Panc1 (cell line): ENCODE measurements at regions not wholly inside any gene's neighbourhood (a gene's known extent, or its start where the extent isn't known, plus 50 kb on each side); places are given as distances from the start of the nearest gene placed in this dataset.

Experiments
- ATAC-seq: fragments of 200-7000 bp; cut with Tn5 transposase; 2 replicates; pipeline ENCODE4 v1.9.1; 2020; ENCODE audit warnings: mild to moderate bottlenecking, moderate library complexity
- BruUV-seq: library from RNA; stranded (reverse); fragments of 400-500 nt; replicated peaks from 2 replicates; lab custom pipeline; 2021; lab: Mats Ljungman, UMichigan
- CTCF ChIA-PET: fragments of 300-600 bp; sonication (Branson Sonifier 250); formaldehyde crosslinking; loops from one replicate; lab custom pipeline; 2022; ENCODE audit warnings: antibody characterized with exemption; lab: Charles Lee
- POLR2A ChIA-PET: fragments of 300-600 bp; sonication (Branson Sonifier 250); formaldehyde crosslinking; loops from one replicate; lab custom pipeline; 2022; ENCODE audit warnings: antibody characterized with exemption; lab: Charles Lee
- DNase-seq: peaks from one replicate; pipeline ENCODE4 v3.0.0-alpha.2; 2010; ENCODE audit warnings: low read depth, low spot score
- H3K27ac ChIP-seq: 2 replicates; pipeline ENCODE4 v1.5.1; 2011; ENCODE audit warnings: mild to moderate bottlenecking, low read length, inconsistent platforms
- H3K27me3 ChIP-seq: fragments of 200-500 bp; sonication (Bioruptor generic); 2 replicates; pipeline ENCODE4 v1.6.0; 2014; ENCODE audit warnings: low read length, inconsistent platforms; ENCODE audit not compliant: control insufficient read depth, insufficient read depth
- H3K36me3 ChIP-seq: fragments of 200-500 bp; sonication (Bioruptor generic); 2 replicates; pipeline ENCODE4 v1.5.1; 2014; ENCODE audit warnings: inconsistent platforms, mild to moderate bottlenecking, low read length, moderate library complexity; ENCODE audit not compliant: control insufficient read depth, insufficient read depth
- H3K4me1 ChIP-seq: 2 replicates; pipeline ENCODE4 v1.5.1; 2011; ENCODE audit warnings: inconsistent platforms, mild to moderate bottlenecking, low read length, moderate library complexity; ENCODE audit not compliant: control insufficient read depth, insufficient read depth
- H3K4me3 ChIP-seq, 2 experiments: 2 replicates each; pipeline ENCODE4 v1.5.1; 2011 to 2012; ENCODE audit warnings: low read depth in 2 of 2, low read length in 2 of 2, mild to moderate bottlenecking in 2 of 2, inconsistent platforms in 1 of 2, moderate library complexity in 1 of 2
- H3K9me3 ChIP-seq: fragments of 200-500 bp; sonication (Bioruptor generic); 2 replicates; pipeline ENCODE4 v1.5.1; 2014; ENCODE audit warnings: low read depth, mild to moderate bottlenecking, inconsistent platforms, low read length, moderate library complexity; ENCODE audit not compliant: control insufficient read depth, insufficient read depth
- CTCF ChIP-seq: fragments of 450-650 bp; IDR thresholded peaks from 2 replicates; pipeline ENCODE4 v1.5.1; 2017; ENCODE audit warnings: mild to moderate bottlenecking
- POLR2AphosphoS5 ChIP-seq: IDR thresholded peaks from 2 replicates; pipeline ENCODE4 v1.6.1; 2012; ENCODE audit warnings: mild to moderate bottlenecking, low read depth, low read length, moderate library complexity
- REST ChIP-seq, 2 experiments: IDR thresholded peaks; 2 replicates each; pipeline ENCODE4 v1.6.1; 2011 to 2012; ENCODE audit warnings: low read depth in 2 of 2, control low read depth in 1 of 2, low read length in 1 of 2, mild to moderate bottlenecking in 1 of 2, moderate library complexity in 1 of 2; ENCODE audit not compliant: insufficient read depth in 1 of 2
- SIN3A ChIP-seq: IDR thresholded peaks from 2 replicates; pipeline ENCODE4 v1.6.1; 2012; ENCODE audit warnings: low read depth, mild to moderate bottlenecking, low read length, moderate library complexity, borderline replicate concordance; ENCODE audit not compliant: insufficient read depth
- TCF7L2 ChIP-seq: IDR thresholded peaks from 2 replicates; pipeline ENCODE4 v1.6.1; 2011; ENCODE audit warnings: mild to moderate bottlenecking, low read depth, low read length, inconsistent platforms
- in situ Hi-C: cut with HindIII; loops from 2 replicates; pipeline ENCODE4 v1.10.0; 2016; ENCODE audit warnings: low sequenced_read_pairs, low pct_unique_long_range_greater_than_20kb
- intact Hi-C: fragments of 100-400 bp; cut with micrococcal nuclease; formaldehyde crosslinking; loops from one replicate; pipeline ENCODE4 v1.10.0; 2022; ENCODE audit not compliant: unreplicated experiment

- DNase-seq (no peak), ATAC-seq (no peak)
- H3K36me3 ChIP-seq: no peaks in the 10 kb centered on the region
- H3K9me3 ChIP-seq: no peaks in the 10 kb centered on the region
- ChIA-PET POLR2A (no interaction called here), CTCF (no interaction called here)
- peaks cover 15% of the 10 kb centered on the region for H3K4me1 ChIP-seq
- no peak overlapping the region for H3K27ac ChIP-seq
- H3K27me3 ChIP-seq: no peaks in the 10 kb centered on the region
- intact Hi-C loops (no loop called here), in situ Hi-C loops (no loop called here)
- no peak for TF ChIP-seq TCF7L2
- TF ChIP-seq POLR2AphosphoS5: no peak
- BruUV-seq: no TSS peak
- H3K4me3 ChIP-seq: no peak overlapping the region
These were observed 158.0 kb upstream of the IL12A start for GRCh38 chr3:159830523-159831154.

- TF ChIP-seq REST (IDR thresholded peaks at IDR 0.05; ENCODE audit: insufficient read depth in 1 of 2, low read depth in 2 of 2, low read length in 1 of 2) (no peak), TCF7L2 (no peak), POLR2AphosphoS5 (no peak), CTCF (no peak), SIN3A (no peak)
- intact Hi-C loops (no loop called here), in situ Hi-C loops (no loop called here)
- BruUV-seq: no TSS peak
- Histone ChIP-seq H3K27me3 (no peaks in the 10 kb centered on the region), H3K36me3 (no peaks in the 10 kb centered on the region), H3K4me3 (no peak overlapping the region), H3K27ac (no peak overlapping the region), H3K9me3 (no peaks in the 10 kb centered on the region), H3K4me1 (peaks cover 15% of the 10 kb centered on the region)
- ChIA-PET CTCF (no interaction called here), POLR2A (no interaction called here)
- ATAC-seq (no peak), DNase-seq (no peak)
These were observed 157.2 kb upstream of the IL12A start for GRCh38 chr3:159831466-159831865.

- intact Hi-C loops (no loop called here), in situ Hi-C loops (no loop called here)
- Histone ChIP-seq H3K27me3 (no peaks in the 10 kb centered on the region), H3K27ac (no peak overlapping the region), H3K4me1 (peaks cover 15% of the 10 kb centered on the region), H3K4me3 (no peak overlapping the region), H3K9me3 (no peaks in the 10 kb centered on the region), H3K36me3 (no peaks in the 10 kb centered on the region)
- no peak for DNase-seq
- TF ChIP-seq POLR2AphosphoS5 (no peak), REST (IDR thresholded peaks at IDR 0.05; ENCODE audit: insufficient read depth in 1 of 2, low read depth in 2 of 2, low read length in 1 of 2) (no peak), CTCF (no peak), TCF7L2 (no peak), SIN3A (no peak)
- POLR2A ChIA-PET: no interaction called here
- BruUV-seq: no TSS peak
- CTCF ChIA-PET: no interaction called here
- no peak for ATAC-seq
These were observed 156.6 kb upstream of the IL12A start for GRCh38 chr3:159832024-159832423.
